ENCODE measurements at regions not wholly inside any gene's neighbourhood (a gene's known extent, or its start where the extent isn't known, plus 50 kb on each side); places are given as distances from the start of the nearest gene placed in this dataset.

- TF ChIP-seq CTCF (IDR thresholded peaks at IDR 0.05; ENCODE audit: poor library complexity, severe bottlenecking): no peak
- no peak for TF ChIP-seq REST (IDR thresholded peaks at IDR 0.05; ENCODE audit: borderline replicate concordance)
- no peak for TF ChIP-seq RAD21 (conservative IDR thresholded peaks at IDR 0.05)
- TF ChIP-seq TAF1 (IDR thresholded peaks at IDR 0.05; ENCODE audit: low read depth): no peak
- no peak for TF ChIP-seq POLR2AphosphoS5 (IDR thresholded peaks at IDR 0.05)
- TF ChIP-seq EP300 (conservative IDR thresholded peaks at IDR 0.05; ENCODE audit: poor library complexity, severe bottlenecking): no peak
- TF ChIP-seq EZH2 (IDR thresholded peaks at IDR 0.05; ENCODE audit: borderline replicate concordance, insufficient read depth, low read length, poor library complexity, severe bottlenecking): no peak
These were observed 460.2 kb upstream of the BTBD3 start for GRCh38 chr20:11457488-11457887.

Data from neural cell (in vitro differentiated cells).